ENCODE measurements at regions not wholly inside any gene's neighbourhood (a gene's known extent, or its start where the extent isn't known, plus 50 kb on each side); places are given as distances from the start of the nearest gene placed in this dataset.

DNA sequence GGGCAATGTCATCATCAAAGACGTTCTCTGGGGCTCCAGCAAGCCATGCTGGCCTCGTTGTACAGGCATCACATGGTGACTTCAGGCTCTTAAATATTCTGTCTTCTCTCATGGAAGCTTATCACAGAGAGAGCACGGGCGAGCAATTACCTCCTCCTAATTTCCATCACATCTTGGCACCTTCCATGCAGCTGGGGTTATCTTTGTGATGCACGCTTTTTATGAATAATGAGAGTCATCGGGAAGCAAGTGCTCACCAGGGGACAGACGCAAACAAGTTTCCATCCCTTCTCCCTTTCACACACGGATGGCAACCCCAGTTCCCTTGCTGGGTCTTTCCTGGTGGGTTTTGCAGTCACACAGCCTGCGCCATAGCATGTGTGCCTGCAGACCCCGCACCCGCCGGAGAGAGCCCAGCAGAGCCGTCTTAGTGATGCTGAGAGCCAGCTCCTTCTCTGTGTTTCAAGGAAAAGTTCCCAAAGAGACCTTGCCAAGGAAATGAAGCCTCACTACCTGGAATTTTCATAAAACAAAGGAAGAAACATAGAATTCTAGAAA is 116.3 kb upstream of the AFDN start:
- no peak for DNase-seq

DNA sequence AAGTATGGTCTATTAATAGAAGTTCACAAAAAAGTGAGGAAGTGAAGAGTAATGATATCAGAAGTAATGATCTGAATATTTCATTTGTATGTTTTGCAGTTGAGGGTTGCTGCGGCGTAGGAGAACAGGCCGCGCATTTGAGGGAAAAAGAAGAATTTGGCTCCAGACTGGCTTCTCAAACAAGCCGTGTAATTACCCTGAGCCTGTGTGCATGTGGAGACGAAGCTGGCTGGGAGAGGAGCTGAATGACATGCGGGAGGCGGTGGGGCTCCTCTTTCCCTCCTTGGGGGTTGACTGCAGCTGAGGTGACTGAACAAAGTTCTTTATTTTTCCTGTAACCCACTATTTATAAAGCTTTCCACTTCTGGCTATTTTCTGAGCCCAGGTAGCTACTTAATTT is 115.5 kb upstream of the AFDN start:
- DNase-seq, result no peak

DNA sequence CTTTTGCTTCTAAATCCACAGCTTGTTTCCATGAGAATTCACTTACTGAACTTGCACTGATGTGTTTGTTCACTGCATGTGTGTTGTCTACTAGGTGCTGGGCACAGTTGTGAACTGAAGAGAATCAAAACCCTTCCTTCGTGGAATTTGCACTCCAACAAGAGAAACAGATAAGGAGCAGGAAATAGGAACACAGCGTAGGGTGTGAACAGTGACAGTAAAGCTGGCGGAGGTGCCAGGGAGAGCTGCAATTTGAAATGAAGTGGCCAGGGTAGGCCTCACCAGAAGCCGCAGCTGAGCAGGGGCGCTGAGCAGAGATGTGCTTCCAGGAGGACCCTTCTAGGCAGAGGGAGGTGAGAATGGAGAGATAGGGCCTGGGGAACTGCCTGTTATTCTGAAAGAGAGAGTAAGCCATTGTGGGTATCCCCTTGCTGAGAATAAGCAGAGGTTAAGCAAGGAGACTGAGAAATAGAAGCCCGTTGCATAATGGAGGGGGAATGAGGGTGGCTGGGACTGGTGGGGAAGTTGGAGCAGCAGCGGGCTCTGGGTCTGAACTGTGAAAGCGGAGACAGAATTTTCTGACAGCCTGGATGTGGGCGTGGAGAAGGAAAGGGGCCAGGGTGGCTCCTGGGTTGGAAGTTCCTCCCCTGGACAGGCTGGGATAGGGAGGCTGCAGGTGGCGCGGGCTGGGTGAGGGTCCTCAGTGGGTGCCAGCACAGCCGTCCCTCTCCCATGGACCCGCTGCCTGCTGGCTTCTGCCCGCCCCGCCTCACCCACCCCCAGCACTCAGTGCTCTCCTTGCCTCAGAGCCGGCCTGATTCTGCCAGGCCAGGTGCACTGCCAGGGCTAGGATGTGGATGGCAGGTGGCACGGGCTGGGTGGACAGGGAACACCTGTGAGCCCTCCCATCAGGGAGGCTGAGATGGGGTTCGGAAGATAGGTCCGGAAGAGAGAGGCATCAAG is 114.7 kb upstream of the AFDN start:
- no peak for DNase-seq

DNA sequence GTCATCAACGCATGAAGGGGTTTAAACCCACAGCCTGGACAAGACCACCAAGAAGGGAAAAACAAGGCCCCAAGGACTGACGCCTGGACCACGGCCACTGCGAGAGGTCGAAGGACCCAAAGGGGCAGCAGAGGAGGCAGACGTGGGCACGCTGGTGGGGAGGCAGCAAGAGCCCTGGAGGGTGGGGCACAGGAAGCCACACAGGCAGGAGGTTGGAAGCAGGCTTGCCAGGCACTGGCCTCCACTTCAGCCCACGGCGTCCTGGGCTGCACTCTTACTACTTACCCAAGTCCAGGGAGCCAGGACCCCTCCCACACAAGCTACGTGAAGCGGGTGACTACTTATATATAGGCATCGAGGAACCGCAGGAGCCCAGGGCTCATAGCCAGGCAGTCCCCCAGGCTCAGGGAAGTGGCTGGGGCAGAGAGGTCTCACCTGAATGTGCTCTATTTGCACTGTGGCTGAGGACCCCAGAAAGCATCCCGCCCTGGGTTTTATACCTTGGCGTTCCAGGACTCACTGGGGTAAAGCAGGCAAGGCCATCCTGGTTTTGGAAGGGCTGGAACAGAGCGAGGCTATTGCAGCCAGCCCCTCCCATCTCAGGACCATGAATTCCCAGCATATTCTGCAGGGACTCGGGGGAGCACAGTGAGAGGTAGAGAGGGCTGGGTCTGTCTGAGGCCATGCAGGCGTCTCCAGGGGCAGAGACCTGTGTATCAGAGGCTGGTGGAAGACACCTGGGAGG is 113.8 kb upstream of the AFDN start:
- no peak for DNase-seq

DNA sequence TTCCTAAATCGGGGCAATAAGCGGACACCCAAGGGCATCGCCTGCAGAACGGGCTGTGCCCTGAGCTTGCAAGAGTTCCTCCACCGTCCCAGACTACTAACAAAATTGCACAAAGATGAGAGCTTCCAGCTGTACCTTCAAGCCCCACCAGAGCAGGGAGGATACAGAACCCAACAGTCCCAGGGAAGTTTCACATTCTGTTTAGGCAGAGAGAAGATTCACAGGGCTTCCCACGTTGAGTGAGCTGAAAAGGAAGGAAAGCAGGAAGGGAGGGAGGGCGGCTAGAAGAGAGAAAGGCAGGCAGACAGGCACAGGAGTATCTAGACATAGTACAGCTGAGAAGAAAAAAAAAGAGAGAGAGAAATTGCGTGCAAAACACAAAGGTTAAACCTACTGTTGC is 112.6 kb upstream of the AFDN start:
- DNase-seq, result no peak

DNA sequence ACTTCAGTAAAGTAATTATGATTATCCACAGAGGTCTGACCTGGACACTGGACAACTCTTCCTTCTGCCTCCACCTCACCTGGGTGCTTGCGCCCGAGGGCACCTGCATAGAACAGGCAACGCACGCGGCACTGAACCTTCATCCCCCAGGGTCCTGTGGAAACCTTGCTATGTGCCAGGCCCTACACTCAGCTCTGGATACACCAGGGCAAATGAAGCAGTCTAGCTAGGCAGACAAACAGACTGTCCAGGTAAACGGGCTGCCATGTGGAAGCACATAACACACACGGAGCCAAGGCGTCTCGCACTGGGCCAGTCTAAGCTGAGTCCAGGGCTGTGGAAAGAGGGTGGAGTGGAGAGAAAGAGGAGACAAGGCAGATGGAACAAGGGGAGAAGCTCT is 109.3 kb upstream of the AFDN start:
- no peak for DNase-seq

DNA sequence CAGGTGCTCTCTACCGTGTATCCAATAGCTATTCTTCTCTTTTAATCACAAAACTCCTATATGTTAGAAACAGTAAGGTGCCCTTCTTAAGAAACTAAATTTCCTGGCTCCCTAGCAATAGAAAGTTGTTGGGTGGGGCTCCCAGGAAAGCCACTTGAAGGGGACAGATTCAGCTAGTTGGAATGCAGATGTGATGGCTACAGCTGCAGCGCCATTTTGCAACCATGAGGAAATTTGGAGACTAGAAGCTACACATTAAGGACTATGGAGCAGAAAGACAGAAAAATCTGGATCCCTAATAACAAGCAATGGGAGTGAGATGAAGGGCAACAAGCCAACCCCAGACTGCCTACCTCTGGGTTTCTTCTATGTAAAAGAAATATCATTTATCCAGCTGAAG is 108.8 kb upstream of the AFDN start:
- DNase-seq, result no peak

DNA sequence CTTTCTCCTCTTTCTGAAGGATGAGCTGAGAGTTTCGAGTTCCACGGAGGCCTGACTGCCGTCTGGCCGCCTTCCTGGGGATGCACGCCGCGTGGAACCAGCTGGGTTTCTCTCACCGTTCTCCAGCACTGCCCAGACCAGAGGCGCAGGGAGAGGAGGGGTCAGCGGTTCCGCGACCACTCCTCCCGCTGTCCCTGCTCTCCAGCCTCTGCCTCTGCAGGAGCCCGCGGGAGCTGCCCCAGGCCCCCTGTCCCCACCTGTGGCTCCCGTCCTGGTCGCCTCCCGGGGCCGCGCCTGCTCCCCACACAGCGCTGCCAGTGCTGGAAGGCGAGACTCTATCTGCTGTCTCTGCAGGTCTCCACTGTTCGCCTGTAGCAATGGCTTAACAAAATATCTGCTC is 106.8 kb upstream of the AFDN start:
- DNase-seq, result no peak

DNA sequence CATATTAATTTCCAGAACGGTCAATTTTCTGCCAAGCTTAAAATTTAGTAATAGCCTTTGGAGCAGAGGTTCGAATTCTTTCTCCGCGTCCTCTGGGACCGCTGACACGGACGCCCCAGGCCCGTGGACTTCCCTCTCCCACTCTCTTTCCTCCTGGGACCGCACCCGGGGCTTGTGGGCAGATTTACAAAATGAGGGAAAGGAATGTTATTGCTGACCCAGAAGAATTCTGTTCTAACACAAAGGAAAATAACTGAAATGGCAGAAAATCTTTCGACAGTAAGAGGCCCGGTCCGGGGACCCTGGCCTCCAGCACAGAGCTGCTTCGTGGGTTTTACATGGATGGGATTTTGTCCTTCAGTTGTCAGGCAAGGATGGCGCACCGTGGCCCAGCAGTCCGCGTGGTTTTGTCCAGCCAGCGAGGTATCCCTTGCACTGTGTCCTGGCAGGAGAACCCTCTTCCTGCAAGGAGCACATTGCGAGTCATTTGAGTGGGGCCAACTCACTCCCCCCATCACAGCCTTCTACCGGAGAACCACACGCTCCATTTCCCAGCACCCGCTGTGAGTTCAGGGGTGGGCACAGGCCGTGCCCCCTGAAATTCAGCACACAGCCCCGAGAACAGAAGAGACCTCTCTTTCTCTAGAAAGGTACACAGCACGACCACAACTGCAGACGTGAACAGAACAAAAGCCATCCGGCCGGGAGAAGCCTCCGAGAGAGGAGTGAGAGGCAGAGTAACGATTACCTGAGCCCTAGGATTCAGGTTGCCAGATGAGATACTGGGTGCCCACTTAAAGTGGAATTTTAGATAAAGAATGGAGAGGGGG is 106.0 kb upstream of the AFDN start:
- no peak for DNase-seq

DNA sequence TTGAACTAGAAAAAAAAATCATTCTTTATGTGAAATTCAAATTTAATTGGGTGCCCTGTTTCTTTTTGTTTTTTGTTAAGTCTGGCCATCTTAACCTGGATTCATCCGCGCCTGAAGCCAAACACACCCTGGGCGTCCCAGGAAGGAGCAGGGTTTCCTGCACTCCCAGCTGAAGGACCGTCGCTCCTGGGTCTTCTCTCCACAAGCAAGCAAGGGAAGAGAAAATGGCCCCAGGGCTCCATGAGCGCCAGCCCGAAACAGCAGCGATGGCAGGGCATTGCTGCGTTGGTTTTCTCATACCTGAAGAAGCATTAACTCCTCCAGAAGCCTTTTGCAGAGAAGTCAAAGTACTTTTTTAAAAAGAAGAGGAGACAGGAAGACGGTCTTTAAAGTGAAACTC is 105.4 kb upstream of the AFDN start:
- DNase-seq, result no peak

DNA sequence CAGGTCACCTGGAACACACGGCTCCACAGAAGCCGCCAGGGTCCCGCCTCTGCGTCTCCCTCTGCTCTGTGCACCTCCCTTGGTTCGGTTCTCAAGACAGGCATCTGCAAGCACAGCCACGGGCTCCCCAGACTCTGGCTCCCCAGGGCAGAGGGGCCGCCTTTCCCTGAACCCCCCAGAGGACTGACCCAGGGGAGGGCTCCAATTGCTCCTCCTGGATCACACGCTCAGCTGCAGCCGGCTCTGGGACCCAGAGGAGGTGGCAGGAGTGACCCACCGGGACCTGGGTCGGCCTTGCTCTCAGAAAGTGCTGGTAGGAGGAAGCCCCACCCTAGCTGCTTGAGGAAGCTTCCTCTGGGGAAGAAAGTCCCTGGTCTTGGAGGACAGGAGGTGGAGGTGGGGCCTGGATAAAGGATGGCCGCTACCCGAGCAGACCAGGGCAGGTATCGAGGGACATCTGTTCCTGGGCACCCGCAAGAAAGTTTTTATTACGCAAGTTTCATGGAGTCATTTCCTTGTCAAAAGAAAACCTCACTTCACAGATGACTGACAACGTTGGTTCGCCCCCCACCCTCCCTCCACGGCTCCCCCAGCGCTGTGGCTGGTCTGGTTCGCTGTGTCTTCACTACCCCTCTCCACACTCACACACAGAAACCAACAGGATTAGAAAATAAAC is 103.9 kb upstream of the AFDN start:
- no peak for DNase-seq

DNA sequence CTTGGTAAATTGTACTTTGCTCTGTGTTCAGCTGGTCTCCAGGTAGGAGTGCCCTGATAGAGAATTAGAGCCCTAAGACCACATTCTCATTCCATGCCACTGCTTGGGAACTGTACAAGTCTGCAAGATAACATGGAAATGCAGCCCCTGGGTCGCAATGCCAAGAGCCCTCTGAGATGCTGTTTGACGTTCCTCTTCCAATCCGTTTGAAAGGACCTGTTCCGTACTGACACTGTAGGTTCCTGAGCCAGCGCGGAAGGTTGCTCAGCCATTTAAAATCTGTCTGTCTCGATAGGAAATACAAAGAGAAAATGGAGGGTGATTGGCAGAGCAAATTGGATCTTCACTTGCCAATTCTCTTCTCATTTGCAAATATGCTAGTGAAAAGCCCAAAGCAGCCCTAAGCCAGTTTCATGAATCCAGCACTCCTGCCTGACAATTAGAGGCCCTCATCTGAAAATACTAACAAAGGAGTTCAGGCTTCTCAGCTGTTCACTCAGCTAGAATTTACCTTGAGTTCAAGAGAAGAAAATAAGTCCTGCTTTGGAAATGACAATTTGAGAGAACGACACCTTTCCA is 100.6 kb upstream of the AFDN start:
- no peak for DNase-seq

DNA sequence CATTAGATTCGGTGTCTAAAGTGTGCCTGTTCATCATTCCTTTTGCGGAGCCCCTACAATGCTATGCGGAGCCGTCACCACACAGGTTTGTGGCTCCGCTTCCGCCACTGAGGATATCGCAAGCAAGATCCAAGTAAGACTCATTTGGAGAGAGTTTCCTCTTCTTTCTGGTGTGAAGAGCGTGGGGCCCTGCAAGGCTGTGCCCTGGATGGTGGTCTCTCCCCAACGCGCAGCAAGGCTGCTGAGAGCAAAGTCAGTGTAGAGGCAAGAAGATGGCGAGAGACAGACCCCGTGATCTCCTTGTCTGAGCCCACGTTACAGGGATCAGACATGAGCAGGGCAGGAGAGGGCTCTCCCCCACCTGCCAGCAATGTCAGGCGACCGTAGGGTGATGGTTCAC is 96.3 kb upstream of the AFDN start:
- DNase-seq, result no peak

DNA sequence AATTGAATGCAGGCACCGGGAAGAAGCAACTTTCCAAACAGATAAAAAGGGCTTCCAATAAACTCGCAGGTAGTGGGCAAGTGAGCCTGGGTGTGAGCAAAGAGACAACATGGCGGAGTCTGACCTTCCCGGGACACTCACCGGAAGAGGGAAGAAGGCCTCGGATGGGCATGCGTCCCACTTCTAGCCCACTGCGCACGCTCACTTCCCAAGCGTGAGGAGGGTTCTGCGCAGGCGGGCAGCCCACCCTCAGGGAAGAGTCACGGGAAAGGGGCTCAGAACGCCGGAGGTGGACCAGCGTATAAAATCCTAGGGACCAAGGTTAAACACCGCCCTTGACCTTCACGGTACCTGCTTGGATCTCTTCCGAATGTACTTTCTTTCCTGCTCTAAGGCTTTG is 95.5 kb upstream of the AFDN start:
- DNase-seq, result no peak

DNA sequence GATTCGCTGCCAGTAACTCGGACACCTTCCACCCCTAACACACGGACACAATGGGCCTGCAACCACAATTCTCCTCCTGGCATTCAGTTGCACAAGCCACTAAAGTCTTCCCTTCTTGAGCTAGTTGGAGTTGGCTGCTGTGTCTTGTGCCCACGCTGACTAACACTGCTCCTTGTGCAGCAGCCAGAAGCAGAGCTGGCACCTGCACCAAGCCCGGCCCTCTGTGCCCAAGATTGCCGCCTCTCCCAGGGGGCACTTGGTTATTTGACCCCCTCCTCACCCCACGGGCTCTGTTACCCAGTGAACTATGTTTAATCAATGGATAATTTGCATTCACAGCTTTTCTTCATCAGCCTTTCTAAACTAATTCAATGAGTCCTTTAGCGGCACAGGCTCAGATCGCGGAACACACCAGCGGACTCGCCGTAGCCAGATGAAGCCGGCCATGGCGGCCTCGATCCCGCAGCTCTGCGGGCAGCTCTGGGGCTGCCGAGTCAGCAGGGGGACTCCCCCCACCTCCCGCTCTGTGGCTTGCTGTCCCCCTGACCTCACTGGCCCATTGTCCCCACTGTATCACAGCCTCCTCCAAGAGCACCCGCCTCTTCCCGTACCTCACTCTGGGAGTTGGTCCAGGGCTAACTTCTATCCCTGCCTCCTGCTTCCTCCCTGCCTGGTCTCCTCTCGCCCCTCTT is 94.8 kb upstream of the AFDN start:
- DNase-seq, result no peak

DNA sequence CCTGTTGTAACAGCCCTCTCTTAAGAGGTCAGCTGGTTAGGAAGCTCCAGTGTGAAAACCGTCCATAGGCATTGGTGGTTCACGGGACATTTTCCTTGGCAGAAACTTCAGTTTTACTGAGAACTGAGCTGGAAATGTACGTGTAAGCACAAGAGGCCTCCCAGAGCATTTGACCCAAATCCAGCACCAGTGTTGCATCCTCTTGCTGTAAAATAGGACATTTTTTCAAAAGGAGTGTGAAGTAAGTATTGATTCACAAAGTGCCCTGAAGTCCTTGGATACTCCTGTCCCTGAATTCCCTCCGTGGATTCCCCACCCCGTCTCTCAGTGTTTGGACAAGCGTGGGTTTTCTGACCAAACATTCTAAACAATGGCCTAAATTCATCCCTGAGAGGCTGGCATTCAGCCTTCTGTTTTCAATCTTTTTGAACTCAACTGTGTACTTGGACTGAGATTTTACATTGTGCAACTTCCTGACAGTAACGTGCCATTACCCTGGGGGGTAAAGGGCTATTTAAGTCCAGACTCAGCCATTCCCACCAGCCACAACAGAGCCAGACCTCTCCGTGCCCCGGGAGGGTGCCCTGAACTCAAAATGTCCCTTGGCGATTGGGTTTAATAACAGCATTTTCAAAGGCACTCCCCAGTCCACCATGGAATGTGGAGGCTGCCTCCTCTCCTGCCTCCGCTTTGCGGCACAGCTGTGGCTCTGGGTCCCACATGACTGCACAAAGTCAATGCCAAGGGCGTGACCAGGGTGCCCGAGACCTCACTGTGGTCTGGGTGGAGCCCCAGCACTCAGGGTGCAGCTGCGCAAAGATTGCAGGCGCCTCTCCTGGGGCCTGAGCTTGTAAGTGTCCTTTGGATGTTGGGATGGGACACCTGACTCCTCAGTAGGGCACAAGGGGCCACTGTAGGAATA is 92.7 kb upstream of the AFDN start:
- DNase-seq, result no peak

DNA sequence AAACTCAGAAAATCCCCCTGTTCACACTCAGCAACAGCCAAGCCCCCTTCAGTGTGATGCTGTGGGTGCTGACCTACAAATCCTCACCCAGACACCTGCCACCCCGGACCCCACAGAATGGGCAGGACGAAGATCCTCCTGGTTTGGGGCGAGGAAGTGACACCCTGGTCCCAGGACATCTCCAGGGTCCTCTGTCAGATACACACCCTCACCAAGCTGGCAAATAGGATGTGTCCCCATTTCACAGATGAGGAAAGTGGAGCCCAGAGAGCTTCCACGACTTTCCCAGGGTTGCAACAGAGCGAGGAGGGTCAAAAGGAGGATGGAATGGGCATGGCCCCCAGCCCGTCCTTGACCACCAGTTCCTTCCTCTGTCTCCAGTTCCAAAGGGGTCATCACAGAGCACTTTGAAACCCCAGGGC is 92.0 kb upstream of the AFDN start:
- DNase-seq, result no peak

DNA sequence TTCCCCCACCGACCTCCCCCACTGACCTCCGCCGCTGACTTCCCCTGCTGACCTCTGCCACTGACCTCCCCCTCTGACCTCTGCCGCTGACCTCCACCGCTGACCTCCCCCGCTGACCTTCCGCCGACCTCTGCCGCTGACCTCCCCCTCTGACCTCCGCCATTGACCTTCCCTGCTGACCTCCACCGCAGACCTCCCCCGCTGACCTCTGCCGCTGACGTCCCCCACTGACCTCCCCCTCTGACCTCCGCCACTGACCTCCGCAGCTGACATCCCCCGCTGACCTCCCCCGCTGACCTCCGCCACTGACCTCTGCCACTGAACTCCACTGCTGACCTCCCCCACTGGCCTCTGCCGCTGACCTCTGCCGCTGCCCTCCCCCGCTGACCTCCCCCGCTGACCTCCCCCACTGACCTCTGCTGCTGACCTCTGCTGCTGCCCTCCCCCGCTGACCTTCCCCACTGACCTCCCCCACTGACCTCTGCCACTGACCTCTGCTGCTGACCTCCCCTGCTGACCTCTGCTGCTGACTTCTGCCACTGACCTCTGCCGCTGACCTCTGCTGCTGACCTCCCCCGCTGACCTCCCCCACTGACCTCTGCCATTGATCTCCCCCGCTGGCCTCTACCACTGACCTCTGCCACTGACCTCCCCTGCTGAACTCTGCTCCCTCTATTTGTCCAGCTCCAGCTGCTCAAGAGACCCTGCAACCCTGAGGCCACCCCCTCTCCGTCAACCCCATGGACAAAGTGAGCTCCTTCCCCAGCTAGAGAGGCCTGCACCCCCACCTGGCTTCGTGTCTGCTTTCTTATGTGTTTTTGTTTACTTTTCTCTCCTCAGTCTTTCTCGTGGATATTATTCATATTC is 91.4 kb upstream of the AFDN start:
- no peak for DNase-seq

DNA sequence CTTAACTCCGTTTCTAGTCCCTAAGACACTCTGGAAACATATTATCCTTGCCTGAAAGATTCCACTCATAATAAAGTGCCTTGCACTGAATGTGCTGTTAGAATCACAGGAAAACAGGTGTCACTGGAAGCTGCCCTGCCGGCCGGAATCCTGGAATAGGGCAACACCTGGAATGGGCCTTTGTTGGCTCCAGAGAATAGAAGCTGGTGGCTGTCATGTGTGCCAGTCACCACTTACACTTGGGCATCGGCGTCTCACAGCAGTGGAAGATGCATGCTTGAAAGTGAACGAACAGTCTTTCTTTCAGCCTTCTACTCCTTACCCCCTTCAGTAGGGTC is 90.8 kb upstream of the AFDN start:
- no peak for DNase-seq
